GM21737 (cell line): ENCODE measurements at regions not wholly inside any gene's neighbourhood (a gene's known extent, or its start where the extent isn't known, plus 50 kb on each side); places are given as distances from the start of the nearest gene placed in this dataset.

ENCODE experiments used
- ATAC-seq: cut with Tn5 transposase; IDR thresholded peaks from one replicate; pipeline ENCODE4 v1.9.1; 2021; ENCODE audit warnings: mild to moderate bottlenecking, moderate library complexity; ENCODE audit not compliant: unreplicated experiment

DNA sequence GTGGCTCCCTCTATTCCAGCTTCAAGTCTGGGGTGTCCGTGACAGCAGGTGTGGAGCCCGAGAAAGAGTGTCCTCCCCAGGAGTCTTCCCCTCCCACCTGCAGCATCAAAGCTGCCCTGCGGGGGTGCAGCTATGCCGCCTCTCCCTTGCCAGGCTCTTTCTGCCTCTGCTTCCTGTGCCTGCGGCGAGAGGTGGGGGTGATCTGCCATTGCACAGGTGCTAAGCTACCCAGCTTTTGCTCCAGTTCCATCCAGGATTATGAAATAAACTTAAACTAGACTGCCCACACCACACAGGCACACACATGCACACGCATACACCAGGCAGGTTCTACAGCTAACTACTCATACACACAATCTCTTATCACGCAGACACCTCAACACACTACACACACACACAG lies 104.7 kb upstream of the CLDN10 start:
- ATAC-seq, result no peak

DNA sequence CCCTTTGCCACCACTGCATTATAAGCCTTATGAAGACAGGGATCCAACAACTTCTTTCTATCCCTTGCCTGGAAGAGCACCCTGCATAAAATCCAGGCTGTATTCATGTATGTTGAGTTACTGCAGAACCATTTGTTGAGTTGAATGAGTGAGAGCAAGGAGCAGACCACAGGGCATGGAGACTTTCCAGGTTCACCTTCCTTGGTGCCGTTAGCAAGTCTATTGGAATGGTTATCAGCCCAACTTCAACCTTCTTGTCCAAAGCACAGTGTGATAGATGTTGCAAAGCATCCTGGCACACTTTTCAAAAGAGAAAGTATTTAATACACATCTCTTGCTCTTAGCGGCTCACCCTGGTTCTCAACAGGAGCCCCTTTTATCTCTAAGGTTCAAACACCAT lies 100.9 kb upstream of the CLDN10 start:
- no peak for ATAC-seq

DNA sequence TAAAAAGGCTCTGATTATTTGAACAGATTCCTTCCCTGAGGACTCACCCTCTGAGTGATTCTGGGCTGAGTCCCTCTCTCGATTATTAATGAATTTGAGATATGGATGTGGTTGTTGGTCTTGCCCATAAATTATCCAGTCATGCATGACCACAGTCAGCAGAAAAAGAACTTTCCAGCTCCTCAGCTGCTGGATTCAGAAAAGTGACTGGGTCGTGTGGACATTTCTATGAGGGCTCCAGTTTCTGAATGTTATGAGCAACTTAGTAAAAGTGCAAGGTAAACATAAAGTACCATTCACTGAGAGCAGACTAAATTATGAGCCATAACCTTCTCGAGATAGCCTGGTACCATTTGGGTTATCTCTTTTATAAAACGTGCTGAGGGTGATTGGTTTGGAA lies 100.1 kb upstream of the CLDN10 start:
- no peak for ATAC-seq

DNA sequence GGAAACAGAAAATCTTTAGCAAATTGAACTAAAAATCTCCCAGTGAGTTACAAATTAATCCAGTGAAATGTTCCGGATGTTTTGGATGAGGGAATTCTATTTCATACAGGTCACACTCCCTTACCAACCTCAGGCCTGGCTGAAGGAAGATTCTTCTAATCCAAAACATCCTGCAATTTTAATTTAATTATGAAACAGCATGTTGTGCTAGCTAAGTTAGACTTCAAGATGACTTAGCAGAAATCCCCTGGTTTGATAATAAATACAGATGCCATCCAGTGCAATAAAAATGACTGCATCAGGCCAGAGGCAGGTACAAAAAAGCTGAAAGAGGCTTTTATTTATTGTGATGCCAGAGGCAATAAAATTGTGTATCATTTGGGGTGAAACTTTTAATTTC lies 96.7 kb upstream of the CLDN10 start:
- no peak for ATAC-seq

DNA sequence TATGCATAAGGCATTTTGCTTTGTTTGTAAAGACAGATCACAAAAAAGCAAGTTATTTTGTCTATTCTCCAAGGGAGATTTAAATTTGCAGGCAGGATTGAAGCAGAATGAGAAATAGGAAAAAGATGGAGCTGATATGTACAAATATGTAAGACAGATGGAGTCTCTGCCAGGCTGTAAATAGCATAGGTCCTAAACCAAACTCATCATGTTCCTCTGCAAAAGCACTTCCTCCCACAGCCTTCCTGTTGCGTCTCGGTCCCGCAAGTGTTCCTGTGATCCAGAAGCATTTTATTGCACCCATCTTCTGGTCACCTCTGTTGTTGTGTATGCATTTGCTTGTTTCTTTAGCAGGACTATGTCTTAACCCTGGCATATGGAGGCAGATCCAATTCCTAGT lies 95.7 kb upstream of the CLDN10 start:
- no peak for ATAC-seq

DNA sequence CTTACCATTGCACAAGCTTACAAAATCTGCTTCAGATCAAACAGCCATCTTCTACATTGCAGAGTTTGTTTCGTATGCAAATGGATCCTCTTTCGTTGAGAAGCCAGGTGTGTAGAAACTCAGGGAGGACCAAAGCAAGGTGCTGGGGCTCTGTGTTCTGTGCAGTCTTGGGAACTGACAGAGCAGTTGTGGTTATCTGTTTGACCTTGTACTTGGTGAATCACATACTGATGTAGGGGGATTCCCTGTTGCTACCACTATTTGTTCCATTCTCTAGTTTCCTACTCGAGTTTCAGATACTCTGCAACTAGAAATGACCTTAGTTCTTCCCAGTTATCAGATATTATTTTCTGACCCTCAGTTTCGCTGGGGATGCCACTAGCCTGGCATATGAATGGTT lies 95.2 kb upstream of the CLDN10 start:
- ATAC-seq, result peak; percentile 98

DNA sequence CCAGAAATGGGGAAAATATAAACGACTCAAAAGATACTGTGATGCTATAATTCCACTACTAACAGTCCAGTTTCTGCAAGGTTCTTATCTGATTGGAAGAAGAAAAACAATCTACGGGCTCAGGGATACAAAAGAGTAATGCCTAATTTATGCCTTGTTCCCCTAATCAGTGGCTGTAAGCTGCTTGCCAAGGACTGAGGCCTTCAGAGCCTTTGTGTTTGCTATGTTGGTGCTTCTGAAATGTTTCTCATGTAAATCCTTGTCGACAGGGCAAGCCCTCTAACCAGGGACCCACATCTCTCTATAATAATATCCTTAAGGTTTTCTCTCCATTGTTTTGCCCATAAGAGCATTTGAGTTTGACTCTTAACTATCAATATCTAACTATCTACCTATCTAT lies 89.7 kb upstream of the CLDN10 start:
- ATAC-seq, result no peak

DNA sequence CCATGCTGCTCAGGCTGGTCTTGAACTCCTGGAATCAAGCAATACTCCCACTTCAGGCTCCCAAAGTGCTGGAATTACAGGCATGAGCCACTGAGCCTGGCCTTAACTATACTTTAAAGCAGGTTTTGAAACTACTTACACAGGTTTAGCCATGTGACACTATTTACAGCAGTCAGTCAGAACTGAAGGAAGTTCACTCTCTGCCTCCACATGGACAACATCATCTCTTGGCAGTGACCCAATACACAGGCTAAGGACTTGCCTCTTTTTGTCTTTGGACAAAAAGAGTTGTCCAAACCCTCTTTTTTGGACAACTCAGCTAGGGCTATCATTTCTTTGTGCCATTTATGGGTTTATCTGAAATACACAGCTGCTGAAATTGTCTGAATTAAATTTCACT lies 89.0 kb upstream of the CLDN10 start:
- ATAC-seq, result no peak

DNA sequence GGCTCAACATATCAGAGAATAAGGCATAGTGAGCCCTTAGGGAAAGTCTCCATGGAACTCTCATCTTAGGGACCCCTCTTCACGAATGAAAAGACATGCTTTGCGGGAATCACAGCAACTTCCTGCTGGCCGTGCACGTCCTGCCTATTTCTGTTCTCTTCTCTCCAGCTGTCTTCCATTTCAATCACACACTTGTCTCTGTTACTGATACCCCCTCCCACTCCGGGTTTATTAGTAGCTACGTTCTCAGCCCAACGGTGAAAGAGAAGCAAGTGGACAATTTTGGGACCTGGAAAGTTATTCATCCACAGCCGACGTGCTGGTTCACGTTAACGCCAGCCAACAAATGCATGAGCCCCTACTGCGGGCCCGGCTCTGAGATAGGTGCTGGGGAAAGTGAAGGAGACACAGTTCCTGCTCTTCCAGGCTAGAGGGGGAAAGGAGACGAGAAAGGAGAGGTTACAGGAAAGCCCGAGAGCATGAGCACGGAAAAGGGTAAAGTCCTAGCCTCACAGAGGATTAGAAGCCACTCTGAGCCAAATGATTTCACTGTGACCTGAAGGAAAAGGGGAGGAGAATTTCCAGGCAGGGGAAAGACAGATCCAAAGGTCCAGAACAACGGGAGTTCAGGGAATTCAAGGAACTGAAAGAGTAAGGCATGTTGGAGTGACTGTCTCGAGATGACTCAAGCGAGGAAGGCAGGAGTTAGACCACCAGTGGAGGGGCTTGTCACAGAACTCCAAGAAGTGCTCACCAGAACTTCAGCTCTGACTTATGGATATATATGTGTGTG lies 81.8 kb upstream of the CLDN10 start:
- no peak for ATAC-seq

DNA sequence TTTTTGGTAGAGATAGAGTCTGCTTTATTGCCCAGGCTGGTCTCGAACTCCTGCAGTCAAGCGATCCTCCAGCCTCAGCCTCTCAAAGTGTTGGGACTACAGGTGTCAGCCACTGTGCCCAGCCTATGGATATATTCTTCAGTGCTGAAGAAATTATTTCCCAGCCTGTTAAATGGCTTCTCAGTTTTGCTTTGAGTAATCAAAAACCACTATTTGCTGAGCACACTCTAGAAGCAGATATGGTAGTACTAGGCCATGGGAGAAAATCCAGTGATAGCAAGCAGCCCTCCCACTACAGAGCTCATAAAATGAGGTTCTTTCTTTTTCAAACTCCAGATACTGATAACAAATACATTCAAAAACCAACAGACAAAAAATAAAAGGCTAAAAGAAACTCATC lies 80.6 kb upstream of the CLDN10 start:
- ATAC-seq, result no peak

DNA sequence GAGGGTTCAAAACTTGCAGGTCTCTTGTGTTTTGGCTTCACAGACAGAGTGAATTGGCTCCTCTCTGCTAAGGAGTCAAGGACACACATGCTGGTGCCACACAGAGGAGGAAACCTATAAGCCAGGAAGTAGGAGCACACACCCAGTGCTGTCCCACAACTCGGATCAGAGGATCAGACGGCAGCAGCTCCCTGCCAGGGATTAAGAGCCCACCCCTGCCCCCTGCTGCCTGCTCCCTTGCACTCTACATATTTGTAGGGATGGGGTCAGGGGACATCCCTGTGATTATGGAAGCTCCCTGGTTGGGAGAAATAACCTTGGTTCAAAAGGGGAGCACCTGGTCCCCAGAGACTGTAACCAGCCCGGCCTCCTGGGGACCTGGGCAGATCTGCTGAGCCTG lies 77.5 kb upstream of the CLDN10 start:
- ATAC-seq, result no peak

DNA sequence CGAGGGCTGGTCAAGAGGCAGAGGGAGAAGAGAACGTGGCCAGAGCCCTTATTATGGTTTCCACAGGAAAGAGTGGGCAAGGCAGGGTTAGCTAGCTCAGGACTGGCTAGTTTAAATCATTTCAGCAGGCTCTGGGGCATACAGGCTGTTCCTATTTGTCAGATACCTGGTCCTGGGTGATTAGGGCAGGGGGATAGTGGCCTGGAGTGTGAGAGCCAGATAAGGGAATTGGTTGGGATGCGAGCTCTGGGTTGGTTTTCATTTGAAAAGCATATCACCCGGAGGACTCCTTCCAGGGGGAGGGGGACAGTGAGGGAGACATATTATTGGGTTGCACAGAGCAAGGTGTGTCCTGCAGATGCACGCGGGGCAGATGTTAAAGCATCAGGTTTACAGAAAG lies 75.3 kb upstream of the CLDN10 start:
- no peak for ATAC-seq

DNA sequence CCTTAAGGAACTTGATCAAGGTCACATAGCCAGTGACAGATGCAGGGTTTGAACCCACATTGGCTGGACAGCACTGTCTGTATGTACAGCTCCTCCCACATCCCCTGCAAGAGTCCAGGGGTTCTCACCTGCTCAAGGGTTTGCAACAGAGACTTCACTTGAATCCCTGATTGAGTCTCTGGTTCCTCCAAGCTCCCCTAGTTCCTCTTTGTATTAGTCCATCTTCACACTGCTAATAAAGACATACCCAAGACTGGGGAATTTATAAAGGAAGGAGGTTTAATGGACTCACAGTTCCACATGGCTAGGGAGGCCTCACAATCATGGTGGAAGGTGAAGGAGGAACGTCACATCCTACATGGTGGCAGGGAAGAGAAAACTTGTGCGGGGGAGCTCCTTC lies 72.8 kb upstream of the CLDN10 start:
- peak; percentile 16 for ATAC-seq

DNA sequence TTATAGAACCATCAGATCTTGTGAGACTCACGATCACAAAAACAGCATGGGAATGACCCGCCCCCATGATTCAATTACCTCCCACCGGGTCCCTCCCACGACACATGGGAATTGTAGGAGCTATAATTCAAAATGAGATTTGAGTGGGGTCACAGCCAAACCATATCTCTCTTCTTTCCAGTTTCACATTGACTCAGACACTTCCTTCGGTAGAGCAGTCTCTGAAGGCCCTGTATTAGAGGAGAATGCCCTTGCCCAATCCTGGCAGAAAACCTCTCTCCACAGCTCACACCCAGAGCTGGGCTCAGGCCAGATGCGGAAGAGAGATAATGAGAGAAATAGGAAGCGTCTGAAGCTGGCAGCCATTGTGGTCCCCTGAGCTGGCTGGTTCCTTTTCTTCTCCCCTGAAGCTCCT lies 72.4 kb upstream of the CLDN10 start:
- ATAC-seq, result peak; percentile 58

DNA sequence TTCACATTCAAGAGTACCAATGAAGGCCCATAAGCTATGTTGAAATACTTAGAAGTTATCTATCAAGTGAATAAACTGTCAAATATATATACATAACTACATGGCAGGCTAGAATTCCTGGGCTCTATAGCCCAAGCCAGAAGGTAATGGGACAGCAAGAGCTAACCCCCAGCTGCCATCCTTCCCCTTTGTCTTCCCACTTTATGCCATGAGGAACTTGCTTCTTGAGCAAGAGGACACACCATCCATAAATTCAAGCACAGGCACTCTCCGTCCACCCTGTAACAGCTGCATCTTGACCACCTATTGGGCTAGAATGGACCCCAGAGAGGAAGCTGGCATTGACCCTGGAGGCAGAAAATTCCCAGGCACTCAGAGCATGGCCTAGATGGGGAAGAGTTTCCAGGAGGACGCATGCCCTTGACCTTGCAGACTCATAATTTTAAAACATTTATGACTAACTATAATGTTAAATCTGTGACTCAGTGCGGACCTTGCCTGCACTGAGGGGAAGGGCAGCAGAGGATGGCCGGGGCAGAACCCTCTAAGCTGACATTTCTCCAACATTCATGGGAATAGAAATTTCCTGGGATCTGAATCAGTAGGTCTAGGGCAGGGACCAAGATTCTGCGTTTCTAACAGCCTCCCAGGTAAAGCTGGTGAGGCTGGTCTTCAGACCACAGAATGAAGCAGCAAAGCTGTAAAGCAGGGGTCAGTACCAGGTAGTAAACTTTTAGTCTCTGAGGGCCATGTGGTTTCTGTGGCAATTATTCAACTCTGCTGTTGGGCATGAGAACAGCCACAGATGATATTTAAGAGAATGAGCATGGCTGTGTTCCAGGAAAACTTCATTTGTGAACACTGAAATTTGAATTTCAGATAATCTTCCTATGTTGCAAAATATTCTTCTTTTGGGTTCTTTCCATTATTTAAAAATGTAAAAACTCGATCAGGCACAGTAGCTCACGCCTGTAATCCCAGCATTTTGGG lies 71.4 kb upstream of the CLDN10 start:
- no peak for ATAC-seq

DNA sequence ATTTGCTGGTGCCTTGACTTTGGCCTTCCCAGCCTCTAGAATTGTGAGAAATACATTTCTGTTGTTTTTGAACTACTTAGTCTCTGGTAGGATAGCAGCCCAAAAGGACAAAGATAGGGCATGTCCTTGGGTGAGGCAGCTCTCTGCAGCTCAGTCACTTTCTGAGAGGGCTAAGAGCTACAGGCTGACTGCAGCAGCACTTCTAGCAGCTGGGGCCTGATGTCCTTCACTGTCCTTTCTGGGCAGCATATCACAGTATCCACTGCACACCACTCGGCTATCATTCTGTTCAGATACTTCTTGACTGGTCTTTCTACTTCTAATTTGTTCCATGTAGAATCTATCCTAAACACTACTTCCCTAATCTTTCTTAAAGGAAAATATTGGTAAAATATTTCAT lies 68.5 kb upstream of the CLDN10 start:
- ATAC-seq, result no peak

DNA sequence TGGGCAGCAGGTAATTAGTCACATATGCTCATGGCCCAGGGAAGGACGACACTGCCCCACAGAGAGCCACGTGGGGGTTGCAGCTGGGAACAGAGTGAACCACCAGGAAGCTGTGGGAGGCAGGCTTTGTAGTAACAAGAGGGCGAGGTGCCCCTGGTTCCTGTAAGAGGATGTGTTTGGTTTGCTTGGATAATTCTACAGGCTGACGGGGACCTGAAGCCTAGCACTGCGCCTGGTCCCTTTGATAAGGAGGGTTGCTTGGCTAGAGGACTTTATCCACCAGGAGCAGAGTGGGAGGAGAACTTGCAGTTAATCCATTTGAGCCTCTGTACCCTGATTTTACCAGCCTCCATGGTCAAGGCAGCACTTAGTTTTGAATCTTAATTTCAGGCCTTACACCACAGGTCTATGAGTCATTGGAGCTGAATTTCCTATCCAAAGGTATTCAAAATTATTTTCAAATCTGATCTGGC lies 67.4 kb upstream of the CLDN10 start:
- no peak for ATAC-seq

DNA sequence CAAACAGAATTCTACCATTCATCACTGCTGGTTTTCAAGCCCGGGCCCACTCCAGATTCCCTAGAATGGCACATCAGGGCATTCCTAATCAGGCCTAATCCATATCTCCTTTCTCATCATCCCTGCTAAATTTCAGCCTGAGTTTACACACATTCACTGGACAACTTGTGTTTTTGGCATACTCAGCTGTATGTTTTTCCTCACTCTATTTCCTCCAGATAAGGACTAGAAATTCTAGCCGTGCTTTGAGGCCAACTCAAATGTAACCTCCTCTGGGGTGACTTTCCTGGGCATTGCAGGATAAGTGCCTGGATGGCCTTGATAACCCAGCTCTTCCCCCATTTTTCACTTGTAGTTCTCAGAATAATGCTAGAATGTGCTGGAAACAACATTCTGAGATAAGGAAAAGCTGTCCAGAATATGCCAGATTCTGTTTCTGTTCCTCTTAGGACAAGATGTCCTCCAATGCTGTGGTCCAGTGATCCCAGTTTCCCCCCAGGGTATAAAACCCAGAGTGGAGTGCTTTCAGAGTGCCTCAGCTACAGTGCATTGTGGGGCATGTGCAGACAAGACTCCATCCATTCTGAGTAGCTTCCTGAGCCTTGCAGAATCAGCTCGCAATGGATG lies 66.9 kb upstream of the CLDN10 start:
- no peak for ATAC-seq

DNA sequence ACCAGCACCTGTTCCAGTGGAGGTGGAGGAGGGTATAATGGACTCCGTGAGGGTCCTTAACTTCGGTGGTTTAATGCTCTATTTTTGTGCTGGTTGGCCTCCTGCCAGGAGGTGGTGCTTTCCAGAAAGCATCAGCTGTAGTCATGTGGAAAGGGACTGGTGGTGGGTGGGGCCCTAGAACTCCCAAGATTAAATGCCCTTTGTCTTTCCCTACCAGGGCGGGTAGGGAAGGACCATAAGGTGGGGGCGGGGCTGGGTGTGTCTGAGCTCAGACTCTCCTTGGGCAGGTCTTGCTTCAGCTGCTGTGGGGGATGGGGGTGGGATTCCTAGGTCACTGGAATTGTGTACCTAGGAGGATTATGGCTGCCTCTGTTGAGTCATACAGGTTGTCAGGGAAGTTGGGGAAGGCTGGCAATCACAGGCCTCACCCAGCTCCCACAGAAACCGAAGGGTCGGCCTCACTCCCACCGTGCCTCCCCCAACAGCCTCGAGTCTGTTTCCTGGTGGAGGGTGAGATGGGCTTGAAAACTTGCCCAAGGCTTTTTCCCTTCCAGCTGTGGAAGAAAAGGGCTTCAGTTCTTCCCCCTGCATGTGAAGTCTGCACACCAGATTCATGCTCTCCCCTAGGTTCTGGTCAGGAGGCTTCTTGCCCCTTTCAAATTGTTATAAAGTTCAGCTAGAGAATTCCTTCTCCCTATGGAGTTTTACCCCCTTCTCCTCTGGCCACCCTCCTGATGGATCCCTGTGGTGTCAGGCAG lies 60.3 kb upstream of the CLDN10 start:
- ATAC-seq, result no peak

DNA sequence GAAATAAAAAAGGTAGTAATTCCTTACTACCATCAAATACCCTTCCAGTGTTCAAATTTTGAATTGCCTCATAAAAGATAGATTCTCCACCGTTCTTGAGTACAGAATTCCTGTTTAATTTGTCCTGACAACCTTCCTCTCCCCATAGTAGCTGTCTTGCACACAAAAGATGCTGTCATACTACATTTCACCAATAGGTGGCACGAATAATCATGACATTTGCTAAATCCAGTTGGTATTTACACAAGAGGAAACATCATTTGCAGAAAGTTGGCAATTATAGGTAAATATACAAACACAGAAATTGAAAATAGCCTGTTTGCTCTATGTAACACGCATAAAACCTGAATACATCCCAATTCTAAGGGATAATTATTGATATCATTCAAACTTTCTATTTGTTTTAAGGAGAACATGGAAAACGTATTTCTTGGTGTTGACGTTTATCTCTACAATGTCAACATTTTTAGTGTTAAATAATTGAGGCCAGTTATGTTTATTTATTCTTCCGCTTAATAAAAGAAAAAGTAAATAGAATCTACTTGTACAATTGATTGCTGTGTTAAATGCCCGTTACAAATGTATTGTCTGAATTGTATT lies 58.3 kb upstream of the CLDN10 start:
- no peak for ATAC-seq
